MCF 10A (cell line): ENCODE measurements at regions not wholly inside any gene's neighbourhood (a gene's known extent, or its start where the extent isn't known, plus 50 kb on each side); places are given as distances from the start of the nearest gene placed in this dataset.

Experiments used
- BruUV-seq: library from RNA; stranded (reverse); fragments of 400-500 nt; replicated peaks from 2 replicates; lab custom pipeline; 2021; lab: Mats Ljungman, UMichigan
- CTCF ChIA-PET: fragments of 300-600 bp; sonication (Branson Sonifier 250); formaldehyde crosslinking; extraction: SDS; loops from one replicate; lab custom pipeline; 2021; ENCODE audit warnings: antibody characterized with exemption, inconsistent platforms; lab: Yijun Ruan, JAX
- POLR2A ChIA-PET: fragments of 300-600, 350-650 bp; sonication (Branson Sonifier 250); formaldehyde crosslinking; extraction: SDS; loops from one replicate; lab custom pipeline; 2020; ENCODE audit warnings: antibody characterized with exemption, inconsistent platforms; lab: Yijun Ruan, JAX
- DNase-seq: peaks from one replicate; pipeline ENCODE4 v3.0.0-alpha.2; 2018; ENCODE audit not compliant: unreplicated experiment
- H3K27ac Mint-ChIP-seq: one replicate; pipeline ENCODE4 v1.8.0; 2022; ENCODE audit warnings: mild to moderate bottlenecking, low read depth, mixed read lengths; ENCODE audit not compliant: unreplicated experiment
- H3K27me3 Mint-ChIP-seq: one replicate; pipeline ENCODE4 v1.8.0; 2022; ENCODE audit warnings: mixed read lengths; ENCODE audit not compliant: insufficient read depth, unreplicated experiment
- H3K36me3 Mint-ChIP-seq: one replicate; pipeline ENCODE4 v1.8.0; 2022; ENCODE audit warnings: mild to moderate bottlenecking, moderate library complexity, mixed read lengths; ENCODE audit not compliant: insufficient read depth, unreplicated experiment
- H3K4me1 Mint-ChIP-seq: one replicate; pipeline ENCODE4 v1.8.0; 2022; ENCODE audit warnings: mixed read lengths; ENCODE audit not compliant: insufficient read depth, unreplicated experiment
- H3K4me3 Mint-ChIP-seq: one replicate; pipeline ENCODE4 v1.8.0; 2022; ENCODE audit warnings: mild to moderate bottlenecking, moderate library complexity, mixed read lengths; ENCODE audit not compliant: unreplicated experiment
- H3K9me3 Mint-ChIP-seq: one replicate; pipeline ENCODE4 v1.8.0; 2022; ENCODE audit warnings: mixed read lengths; ENCODE audit not compliant: unreplicated experiment
- intact Hi-C: fragments of 100-400 bp; cut with micrococcal nuclease; formaldehyde crosslinking; loops from 2 replicates; pipeline ENCODE4 v1.14.1; 2022
- TF ChIP-seq, protein P1 (sequence below): fragments of 200-600 bp; IDR thresholded peaks from one replicate; pipeline ENCODE4 v1.8.0; 2022; ENCODE audit warnings: antibody characterized with exemption, mild to moderate bottlenecking; ENCODE audit not compliant: unreplicated experiment

DNA sequence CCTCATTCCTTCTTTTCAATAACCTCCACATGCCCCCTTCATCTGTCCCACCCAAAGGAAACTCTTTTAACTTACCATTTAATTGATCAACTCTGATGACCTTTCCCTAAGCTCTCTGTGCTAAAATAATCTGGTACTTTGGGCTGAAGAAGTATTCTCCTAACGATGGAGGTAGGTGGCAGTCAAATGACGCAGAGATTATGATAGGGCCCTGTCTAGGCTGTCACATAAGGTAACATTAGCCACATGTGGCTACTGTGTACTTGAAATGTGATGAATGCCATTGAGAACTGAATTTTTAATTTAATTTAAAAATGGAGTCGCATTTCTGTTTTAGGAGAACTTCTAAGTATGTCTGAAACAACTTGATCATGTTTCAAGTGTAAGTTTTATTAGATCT, 140.5 kb upstream of the TNP1 start:
- Mint-ChIP-seq H3K27ac (no peak overlapping the region), H3K36me3 (peaks cover 6% of the 10 kb centered on the region), H3K27me3 (peaks cover 53% of the 10 kb centered on the region), H3K9me3 (no peaks in the 10 kb centered on the region), H3K4me3 (no peak overlapping the region), H3K4me1 (no peaks in the 10 kb centered on the region)
- CTCF ChIA-PET: interaction anchor here (0.6 to 0.9 kb wide), 2 partner anchors 13 to 17 kb away, joined by 3 read pairs; no protein-coding TSS in a partner anchor
- BruUV-seq: no TSS peak
- intact Hi-C loops: no loop called here
- POLR2A ChIA-PET: no interaction called here
- TF ChIP-seq, protein P1, sequence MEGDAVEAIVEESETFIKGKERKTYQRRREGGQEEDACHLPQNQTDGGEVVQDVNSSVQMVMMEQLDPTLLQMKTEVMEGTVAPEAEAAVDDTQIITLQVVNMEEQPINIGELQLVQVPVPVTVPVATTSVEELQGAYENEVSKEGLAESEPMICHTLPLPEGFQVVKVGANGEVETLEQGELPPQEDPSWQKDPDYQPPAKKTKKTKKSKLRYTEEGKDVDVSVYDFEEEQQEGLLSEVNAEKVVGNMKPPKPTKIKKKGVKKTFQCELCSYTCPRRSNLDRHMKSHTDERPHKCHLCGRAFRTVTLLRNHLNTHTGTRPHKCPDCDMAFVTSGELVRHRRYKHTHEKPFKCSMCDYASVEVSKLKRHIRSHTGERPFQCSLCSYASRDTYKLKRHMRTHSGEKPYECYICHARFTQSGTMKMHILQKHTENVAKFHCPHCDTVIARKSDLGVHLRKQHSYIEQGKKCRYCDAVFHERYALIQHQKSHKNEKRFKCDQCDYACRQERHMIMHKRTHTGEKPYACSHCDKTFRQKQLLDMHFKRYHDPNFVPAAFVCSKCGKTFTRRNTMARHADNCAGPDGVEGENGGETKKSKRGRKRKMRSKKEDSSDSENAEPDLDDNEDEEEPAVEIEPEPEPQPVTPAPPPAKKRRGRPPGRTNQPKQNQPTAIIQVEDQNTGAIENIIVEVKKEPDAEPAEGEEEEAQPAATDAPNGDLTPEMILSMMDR: no peak
- DNase-seq: no peak

DNA sequence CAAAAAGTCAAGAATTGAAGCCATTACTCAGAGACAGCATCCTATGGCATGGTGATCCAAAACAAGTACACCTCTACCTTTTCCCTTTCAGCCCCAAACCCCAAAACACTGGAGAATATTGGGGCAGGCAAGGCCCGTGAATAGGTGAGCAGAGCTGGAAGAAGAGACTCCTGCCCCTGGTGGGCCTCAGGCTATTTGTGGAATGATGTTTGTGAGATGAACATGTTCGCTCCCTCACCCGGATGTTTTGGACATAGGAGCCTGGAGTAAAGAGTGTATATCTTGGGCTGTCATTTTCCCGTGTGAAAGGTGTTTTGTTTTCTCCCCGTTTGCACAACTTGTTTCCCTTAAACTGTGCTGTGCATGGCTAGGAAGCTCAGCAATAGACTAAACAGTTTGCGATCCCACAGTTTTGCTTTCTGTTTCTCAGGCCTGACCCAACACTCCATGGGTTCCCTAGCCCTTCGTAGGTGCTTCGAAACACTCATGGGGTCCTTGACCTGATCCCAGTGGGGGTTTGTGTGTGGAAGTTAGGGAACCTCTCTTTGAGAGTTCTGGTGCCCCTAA, 136.5 kb upstream of the TNP1 start:
- TF ChIP-seq, protein P1: no peak
- H3K4me1 Mint-ChIP-seq: no peaks in the 10 kb centered on the region
- DNase-seq: no peak
- peaks cover 6% of the 10 kb centered on the region for H3K36me3 Mint-ChIP-seq
- intact Hi-C loops: no loop called here
- no peak overlapping the region for H3K4me3 Mint-ChIP-seq
- H3K9me3 Mint-ChIP-seq: no peaks in the 10 kb centered on the region
- H3K27ac Mint-ChIP-seq: no peak overlapping the region
- peaks cover 59% of the 10 kb centered on the region for H3K27me3 Mint-ChIP-seq
- POLR2A ChIA-PET: no interaction called here
- no TSS peak for BruUV-seq
- CTCF ChIA-PET: no interaction called here

DNA sequence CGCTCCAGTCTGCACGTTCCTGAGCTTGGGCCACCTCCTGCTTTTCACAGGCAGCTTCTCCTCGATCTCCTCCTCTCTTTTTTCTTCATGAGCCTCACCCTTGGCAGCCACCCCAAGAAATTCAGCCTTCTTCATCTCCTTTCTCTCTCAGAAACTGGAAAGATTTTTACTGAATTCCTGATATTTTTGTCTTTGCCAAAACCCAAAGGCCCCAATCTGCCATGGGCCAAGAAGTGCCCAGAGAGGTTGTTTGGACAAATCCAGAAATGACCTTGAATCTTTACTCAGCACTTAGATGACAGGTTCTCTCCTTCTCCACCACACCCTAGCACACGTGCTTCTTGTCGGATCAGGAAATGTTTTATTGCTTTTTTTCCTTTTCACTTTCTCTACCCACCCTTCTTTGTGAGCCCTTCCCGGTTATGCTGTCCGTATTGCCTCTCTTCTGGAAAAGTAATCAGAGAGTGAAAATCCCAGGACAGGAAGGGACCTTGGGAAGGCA, 134.5 kb upstream of the TNP1 start:
- Mint-ChIP-seq H3K4me3 (no peak overlapping the region), H3K27ac (no peak overlapping the region), H3K4me1 (no peaks in the 10 kb centered on the region), H3K9me3 (no peaks in the 10 kb centered on the region), H3K27me3 (peaks cover 52% of the 10 kb centered on the region), H3K36me3 (no peaks in the 10 kb centered on the region)
- DNase-seq: no peak
- intact Hi-C loops: no loop called here
- ChIA-PET POLR2A (no interaction called here), CTCF (no interaction called here)
- TF ChIP-seq, protein P1: no peak
- no TSS peak for BruUV-seq

DNA sequence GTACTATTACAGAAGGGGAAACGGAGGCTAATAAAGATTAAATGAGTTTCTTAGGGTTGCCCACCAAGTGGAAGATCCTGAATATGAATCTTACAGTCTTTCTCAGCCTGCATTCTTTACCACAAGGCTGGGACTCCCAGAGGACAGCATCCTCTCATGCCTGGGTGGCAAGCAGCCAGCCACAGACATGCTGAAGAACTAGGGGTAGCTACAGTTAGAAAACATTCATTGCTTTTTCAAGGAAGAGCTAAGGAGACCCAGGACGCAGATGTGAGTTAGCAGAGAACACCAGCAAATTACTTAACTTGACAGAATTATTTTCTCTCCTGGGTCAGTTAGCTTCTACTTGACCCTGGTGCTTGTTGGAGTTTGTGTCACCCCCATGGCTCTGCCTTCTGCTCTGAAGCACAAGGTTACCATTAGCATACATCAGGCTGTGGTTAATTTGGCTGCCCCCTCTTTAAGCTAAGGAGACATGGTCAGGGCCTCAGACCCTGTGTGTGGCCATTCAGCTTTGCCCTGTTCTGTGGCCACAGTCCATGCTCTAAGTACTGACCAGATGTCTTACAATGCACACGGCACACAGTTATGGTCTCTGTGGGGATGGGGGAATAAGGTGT, 132.3 kb upstream of the TNP1 start:
- H3K9me3 Mint-ChIP-seq: no peaks in the 10 kb centered on the region
- ChIA-PET CTCF (interaction anchor here (0.5 to 1.7 kb wide), 4 partner anchors 24 to 150 kb away, joined by 3 to 4 read pairs (median 3); no protein-coding TSS in a partner anchor), POLR2A (no interaction called here)
- intact Hi-C loops: no loop called here
- no peak for DNase-seq
- no peaks in the 10 kb centered on the region for H3K4me1 Mint-ChIP-seq
- no peak overlapping the region for H3K27ac Mint-ChIP-seq
- H3K36me3 Mint-ChIP-seq: no peaks in the 10 kb centered on the region
- H3K27me3 Mint-ChIP-seq: peaks cover 43% of the 10 kb centered on the region
- TF ChIP-seq, protein P1: no peak
- no peak overlapping the region for H3K4me3 Mint-ChIP-seq
- BruUV-seq: no TSS peak
